ENCODE measurements at regions not wholly inside any gene's neighbourhood (a gene's known extent, or its start where the extent isn't known, plus 50 kb on each side); places are given as distances from the start of the nearest gene placed in this dataset.

DNA sequence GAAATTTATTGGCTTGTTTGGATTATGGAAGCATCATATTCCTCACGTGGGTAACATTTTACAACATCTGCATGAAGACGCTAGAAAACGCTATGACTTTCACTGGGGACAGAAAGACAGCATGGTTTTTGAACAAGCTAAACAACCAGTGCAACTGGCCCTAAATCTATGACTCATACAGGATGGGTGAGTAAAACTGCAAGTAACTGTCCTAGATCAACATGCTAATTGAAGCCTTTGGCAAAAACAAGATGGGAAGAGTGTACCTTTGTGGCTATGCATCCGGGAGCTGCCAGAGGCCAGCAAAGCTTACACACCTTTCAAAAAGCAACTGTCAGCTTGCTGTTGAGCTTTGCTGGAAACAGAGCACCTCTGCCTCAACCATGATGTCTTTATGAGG lies 1096.0 kb upstream of the DDX18 start:
- no peak overlapping the region for H3K4me3 ChIP-seq (ENCODE audit: low read depth, low read length)
- DNase-seq (ENCODE audit: low read depth): no peak

DNA sequence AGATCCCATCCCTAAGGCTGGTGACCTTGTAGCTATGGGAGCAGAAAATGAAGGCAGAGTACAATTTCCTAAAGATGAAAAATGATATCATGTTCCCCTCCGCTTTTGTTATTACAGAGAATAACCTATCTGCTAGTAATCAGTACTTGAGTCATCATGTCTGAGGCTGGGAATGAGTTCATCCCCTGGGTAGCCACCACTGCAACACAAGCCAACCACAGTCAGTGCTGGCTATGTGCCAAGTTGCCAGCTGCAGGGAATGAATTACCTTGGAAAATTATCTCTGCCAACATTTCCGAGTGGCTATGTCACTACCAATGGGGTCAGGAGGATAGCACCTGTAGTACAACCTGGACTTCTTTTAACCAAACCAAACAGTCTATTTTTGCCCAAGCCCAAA lies 1094.7 kb upstream of the DDX18 start:
- TF ChIP-seq, protein P1, sequence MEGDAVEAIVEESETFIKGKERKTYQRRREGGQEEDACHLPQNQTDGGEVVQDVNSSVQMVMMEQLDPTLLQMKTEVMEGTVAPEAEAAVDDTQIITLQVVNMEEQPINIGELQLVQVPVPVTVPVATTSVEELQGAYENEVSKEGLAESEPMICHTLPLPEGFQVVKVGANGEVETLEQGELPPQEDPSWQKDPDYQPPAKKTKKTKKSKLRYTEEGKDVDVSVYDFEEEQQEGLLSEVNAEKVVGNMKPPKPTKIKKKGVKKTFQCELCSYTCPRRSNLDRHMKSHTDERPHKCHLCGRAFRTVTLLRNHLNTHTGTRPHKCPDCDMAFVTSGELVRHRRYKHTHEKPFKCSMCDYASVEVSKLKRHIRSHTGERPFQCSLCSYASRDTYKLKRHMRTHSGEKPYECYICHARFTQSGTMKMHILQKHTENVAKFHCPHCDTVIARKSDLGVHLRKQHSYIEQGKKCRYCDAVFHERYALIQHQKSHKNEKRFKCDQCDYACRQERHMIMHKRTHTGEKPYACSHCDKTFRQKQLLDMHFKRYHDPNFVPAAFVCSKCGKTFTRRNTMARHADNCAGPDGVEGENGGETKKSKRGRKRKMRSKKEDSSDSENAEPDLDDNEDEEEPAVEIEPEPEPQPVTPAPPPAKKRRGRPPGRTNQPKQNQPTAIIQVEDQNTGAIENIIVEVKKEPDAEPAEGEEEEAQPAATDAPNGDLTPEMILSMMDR (IDR thresholded peaks at IDR 0.05; ENCODE audit: insufficient read depth, low read length): no peak
- no peak overlapping the region for H3K4me3 ChIP-seq (ENCODE audit: low read depth, low read length)
- no peak for DNase-seq (ENCODE audit: low read depth)

More for the DNA sequence above, 1096.0 kb upstream of the DDX18 start:
- TF ChIP-seq, protein P1 (IDR thresholded peaks at IDR 0.05; ENCODE audit: insufficient read depth, low read length): no peak

DNA sequence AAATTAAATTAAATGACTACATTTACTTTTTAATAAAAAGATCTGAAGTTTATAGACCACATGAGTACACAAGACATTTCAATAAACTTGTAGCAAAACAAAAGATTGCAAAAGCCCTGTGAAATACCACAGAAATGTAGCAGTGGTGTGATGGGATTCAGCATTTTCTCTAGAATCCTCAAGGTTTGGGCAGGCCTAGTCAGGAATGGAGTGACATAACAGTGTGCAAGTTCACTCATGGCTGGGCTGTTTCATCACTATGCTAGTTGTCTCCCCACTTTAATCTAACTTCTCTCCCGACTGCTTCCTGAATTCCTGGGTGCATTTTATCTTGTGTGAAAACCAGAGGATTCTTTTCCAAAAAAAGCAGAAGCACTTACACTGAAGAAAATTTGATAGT lies 1089.9 kb upstream of the DDX18 start:
- no peak for DNase-seq (ENCODE audit: low read depth)
- no peak overlapping the region for H3K4me3 ChIP-seq (ENCODE audit: low read depth, low read length)
- TF ChIP-seq, protein P1 (IDR thresholded peaks at IDR 0.05; ENCODE audit: insufficient read depth, low read length): no peak

- no peak overlapping the region for H3K4me3 ChIP-seq (ENCODE audit: low read depth, low read length)
- no peak for DNase-seq (ENCODE audit: low read depth)
- TF ChIP-seq, protein P1 (IDR thresholded peaks at IDR 0.05; ENCODE audit: insufficient read depth, low read length): no peak
These were observed 1082.2 kb upstream of the DDX18 start for GRCh38 chr2:116732322-116732721.

- no peak for DNase-seq (ENCODE audit: low read depth)
- no peak overlapping the region for H3K4me3 ChIP-seq (ENCODE audit: low read depth, low read length)
- TF ChIP-seq, protein P1 (IDR thresholded peaks at IDR 0.05; ENCODE audit: insufficient read depth, low read length): no peak
These were observed 1080.8 kb upstream of the DDX18 start for GRCh38 chr2:116733699-116734098.

DNA sequence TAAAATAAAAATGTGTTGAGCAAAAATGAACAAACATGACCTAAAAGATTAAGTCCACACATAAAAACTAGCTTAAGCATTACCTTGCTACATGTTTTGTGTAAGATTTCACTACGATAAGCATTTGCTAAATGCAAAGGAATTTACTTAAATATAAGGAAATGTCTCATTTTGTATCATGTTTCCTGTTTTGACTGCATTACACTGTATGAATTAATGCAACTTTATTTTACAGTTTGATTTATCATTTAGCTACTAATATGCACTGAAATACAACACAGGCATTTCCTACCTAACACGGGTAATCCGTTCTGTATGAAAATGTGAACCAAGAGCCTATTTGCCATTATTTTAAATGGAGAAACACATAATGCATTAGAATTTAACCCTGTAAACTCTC lies 1076.5 kb upstream of the DDX18 start:
- TF ChIP-seq, protein P1 (IDR thresholded peaks at IDR 0.05; ENCODE audit: insufficient read depth, low read length): no peak
- DNase-seq (ENCODE audit: low read depth): no peak
- H3K4me3 ChIP-seq (ENCODE audit: low read depth, low read length): no peak overlapping the region

- TF ChIP-seq, protein P1 (IDR thresholded peaks at IDR 0.05; ENCODE audit: insufficient read depth, low read length): no peak
- DNase-seq (ENCODE audit: low read depth): no peak
- H3K4me3 ChIP-seq (ENCODE audit: low read depth, low read length): no peak overlapping the region
These were observed 1067.4 kb upstream of the DDX18 start for GRCh38 chr2:116747103-116747502.
